MCF 10A (cell line): ENCODE measurements at regions not wholly inside any gene's neighbourhood (a gene's known extent, or its start where the extent isn't known, plus 50 kb on each side); places are given as distances from the start of the nearest gene placed in this dataset.
A peak's percentile ranks its signal among the peaks of the same experiment; 100 is the strongest.

ENCODE experiments used
- BruUV-seq: library from RNA; stranded (reverse); fragments of 400-500 nt; replicated peaks from 2 replicates; lab custom pipeline; 2021; lab: Mats Ljungman, UMichigan
- CTCF ChIA-PET: fragments of 300-600 bp; sonication (Branson Sonifier 250); formaldehyde crosslinking; extraction: SDS; loops from one replicate; lab custom pipeline; 2021; ENCODE audit warnings: antibody characterized with exemption, inconsistent platforms; lab: Yijun Ruan, JAX
- POLR2A ChIA-PET: fragments of 300-600, 350-650 bp; sonication (Branson Sonifier 250); formaldehyde crosslinking; extraction: SDS; loops from one replicate; lab custom pipeline; 2020; ENCODE audit warnings: antibody characterized with exemption, inconsistent platforms; lab: Yijun Ruan, JAX
- DNase-seq: peaks from one replicate; pipeline ENCODE4 v3.0.0-alpha.2; 2018; ENCODE audit not compliant: unreplicated experiment
- H3K27ac Mint-ChIP-seq: one replicate; pipeline ENCODE4 v1.8.0; 2022; ENCODE audit warnings: mild to moderate bottlenecking, low read depth, mixed read lengths; ENCODE audit not compliant: unreplicated experiment
- H3K27me3 Mint-ChIP-seq: one replicate; pipeline ENCODE4 v1.8.0; 2022; ENCODE audit warnings: mixed read lengths; ENCODE audit not compliant: insufficient read depth, unreplicated experiment
- H3K36me3 Mint-ChIP-seq: one replicate; pipeline ENCODE4 v1.8.0; 2022; ENCODE audit warnings: mild to moderate bottlenecking, moderate library complexity, mixed read lengths; ENCODE audit not compliant: insufficient read depth, unreplicated experiment
- H3K4me1 Mint-ChIP-seq: one replicate; pipeline ENCODE4 v1.8.0; 2022; ENCODE audit warnings: mixed read lengths; ENCODE audit not compliant: insufficient read depth, unreplicated experiment
- H3K4me3 Mint-ChIP-seq: one replicate; pipeline ENCODE4 v1.8.0; 2022; ENCODE audit warnings: mild to moderate bottlenecking, moderate library complexity, mixed read lengths; ENCODE audit not compliant: unreplicated experiment
- H3K9me3 Mint-ChIP-seq: one replicate; pipeline ENCODE4 v1.8.0; 2022; ENCODE audit warnings: mixed read lengths; ENCODE audit not compliant: unreplicated experiment
- intact Hi-C: fragments of 100-400 bp; cut with micrococcal nuclease; formaldehyde crosslinking; loops from 2 replicates; pipeline ENCODE4 v1.14.1; 2022
- TF ChIP-seq, protein P1 (sequence below): fragments of 200-600 bp; IDR thresholded peaks from one replicate; pipeline ENCODE4 v1.8.0; 2022; ENCODE audit warnings: antibody characterized with exemption, mild to moderate bottlenecking; ENCODE audit not compliant: unreplicated experiment

DNA sequence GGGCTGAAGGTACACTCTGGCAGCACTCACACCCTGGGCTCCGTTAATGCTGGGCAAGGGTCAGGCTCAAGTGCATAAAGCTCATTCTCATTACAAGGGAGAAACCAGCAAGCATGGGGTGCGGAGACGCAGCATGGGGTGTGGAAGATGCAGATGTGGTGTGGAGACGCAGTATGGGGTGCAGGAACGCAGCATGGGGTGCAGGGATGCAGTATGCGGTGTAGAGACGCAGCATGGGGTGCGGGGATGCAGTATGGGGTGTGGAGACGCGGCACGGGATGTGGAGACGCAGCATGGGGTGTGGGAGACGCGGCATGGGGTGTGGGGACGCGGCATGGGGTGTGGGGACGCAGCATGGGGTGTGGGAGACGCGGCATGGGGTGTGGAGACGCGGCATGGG lies 390.7 kb downstream of the NPHP4 start:
- intact Hi-C loops = no loop called here
- ChIA-PET POLR2A (no interaction called here), CTCF (no interaction called here)
- TF ChIP-seq, protein P1, sequence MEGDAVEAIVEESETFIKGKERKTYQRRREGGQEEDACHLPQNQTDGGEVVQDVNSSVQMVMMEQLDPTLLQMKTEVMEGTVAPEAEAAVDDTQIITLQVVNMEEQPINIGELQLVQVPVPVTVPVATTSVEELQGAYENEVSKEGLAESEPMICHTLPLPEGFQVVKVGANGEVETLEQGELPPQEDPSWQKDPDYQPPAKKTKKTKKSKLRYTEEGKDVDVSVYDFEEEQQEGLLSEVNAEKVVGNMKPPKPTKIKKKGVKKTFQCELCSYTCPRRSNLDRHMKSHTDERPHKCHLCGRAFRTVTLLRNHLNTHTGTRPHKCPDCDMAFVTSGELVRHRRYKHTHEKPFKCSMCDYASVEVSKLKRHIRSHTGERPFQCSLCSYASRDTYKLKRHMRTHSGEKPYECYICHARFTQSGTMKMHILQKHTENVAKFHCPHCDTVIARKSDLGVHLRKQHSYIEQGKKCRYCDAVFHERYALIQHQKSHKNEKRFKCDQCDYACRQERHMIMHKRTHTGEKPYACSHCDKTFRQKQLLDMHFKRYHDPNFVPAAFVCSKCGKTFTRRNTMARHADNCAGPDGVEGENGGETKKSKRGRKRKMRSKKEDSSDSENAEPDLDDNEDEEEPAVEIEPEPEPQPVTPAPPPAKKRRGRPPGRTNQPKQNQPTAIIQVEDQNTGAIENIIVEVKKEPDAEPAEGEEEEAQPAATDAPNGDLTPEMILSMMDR = no peak
- Mint-ChIP-seq H3K9me3 (peaks cover 13% of the 10 kb centered on the region), H3K4me1 (peaks cover 22% of the 10 kb centered on the region), H3K27me3 (peaks cover 38% of the 10 kb centered on the region), H3K4me3 (no peak overlapping the region), H3K27ac (no peak overlapping the region), H3K36me3 (no peaks in the 10 kb centered on the region)
- BruUV-seq = no TSS peak
- DNase-seq = no peak

DNA sequence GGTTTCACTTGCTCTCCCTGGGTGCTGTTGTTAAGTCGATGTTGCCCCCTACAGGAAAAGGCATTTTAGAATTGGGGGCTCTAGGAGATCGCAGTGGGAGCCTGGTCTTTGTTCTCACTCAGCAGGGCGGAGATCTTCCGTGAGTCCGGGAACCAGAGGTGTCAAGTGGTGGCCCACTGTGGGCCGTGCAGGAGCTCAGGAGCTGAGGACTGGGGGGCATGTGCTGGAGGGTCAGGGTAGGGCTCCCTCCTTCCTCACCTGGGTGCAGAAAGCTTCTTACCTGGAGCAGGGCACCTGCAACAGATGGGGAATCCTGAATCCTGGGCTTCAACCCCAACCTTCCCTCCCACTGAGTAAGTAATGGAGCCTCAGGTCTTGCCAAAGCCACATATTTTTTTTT lies 392.7 kb downstream of the NPHP4 start:
- DNase-seq = no peak
- intact Hi-C loops = loop anchor here (2.0 kb wide), 1 partner anchor 85 kb away; no protein-coding TSS in a partner anchor
- H3K9me3 Mint-ChIP-seq = peaks cover 12% of the 10 kb centered on the region
- ChIA-PET CTCF (interaction anchor here (0.6 to 2.8 kb wide), 2 partner anchors 11 to 16 kb away, joined by 3 to 9 read pairs; no protein-coding TSS in a partner anchor), POLR2A (no interaction called here)
- peaks cover 21% of the 10 kb centered on the region for H3K4me1 Mint-ChIP-seq
- TF ChIP-seq, protein P1 = no peak
- H3K36me3 Mint-ChIP-seq = no peaks in the 10 kb centered on the region
- no peak overlapping the region for H3K27ac Mint-ChIP-seq
- peaks cover 34% of the 10 kb centered on the region for H3K27me3 Mint-ChIP-seq
- BruUV-seq = no TSS peak
- H3K4me3 Mint-ChIP-seq = no peak overlapping the region

DNA sequence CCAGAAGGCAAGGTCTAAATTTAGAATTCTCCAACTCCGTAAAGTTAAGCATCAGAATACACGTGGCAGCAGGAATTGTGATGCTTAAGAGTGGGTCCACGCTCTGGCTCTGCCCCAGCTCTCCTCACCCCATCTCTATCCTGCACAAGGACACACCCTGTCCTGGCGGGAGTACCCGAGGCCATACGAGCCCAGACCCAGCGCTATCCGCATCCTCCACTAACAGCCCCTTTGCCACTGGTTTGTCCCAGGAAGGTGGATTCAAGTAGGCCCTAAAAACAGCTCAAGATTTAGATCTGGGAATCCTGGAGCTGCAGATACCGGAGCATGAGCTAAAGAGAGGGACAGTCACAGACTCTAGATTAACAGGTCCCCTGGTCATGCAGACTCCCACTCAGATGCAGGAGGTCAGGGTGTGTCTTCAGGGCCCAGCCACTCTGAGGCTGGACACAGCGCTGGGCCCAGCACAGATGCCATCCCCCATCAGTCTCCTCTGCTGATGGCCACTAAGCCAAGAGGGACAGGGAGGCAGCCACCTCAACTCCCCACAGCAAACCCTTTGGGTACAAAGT lies 393.3 kb downstream of the NPHP4 start:
- ChIA-PET CTCF (interaction anchor here (0.6 to 2.8 kb wide), 5 partner anchors 12 to 89 kb away, joined by 3 to 9 read pairs (median 3); no protein-coding TSS in a partner anchor), POLR2A (interaction anchor here (2.3 kb wide), 1 partner anchor 13 kb away, joined by 17 read pairs; no protein-coding TSS in a partner anchor)
- peaks cover 28% of the 10 kb centered on the region for H3K27me3 Mint-ChIP-seq
- no TSS peak for BruUV-seq
- no peaks in the 10 kb centered on the region for H3K36me3 Mint-ChIP-seq
- DNase-seq = no peak
- H3K27ac Mint-ChIP-seq = no peak overlapping the region
- intact Hi-C loops = loop anchor here (2.0 kb wide), 1 partner anchor 84 kb away; no protein-coding TSS in a partner anchor
- TF ChIP-seq, protein P1 = no peak
- H3K4me1 Mint-ChIP-seq = peaks cover 15% of the 10 kb centered on the region
- H3K4me3 Mint-ChIP-seq = no peak overlapping the region
- H3K9me3 Mint-ChIP-seq = peaks cover 5% of the 10 kb centered on the region

DNA sequence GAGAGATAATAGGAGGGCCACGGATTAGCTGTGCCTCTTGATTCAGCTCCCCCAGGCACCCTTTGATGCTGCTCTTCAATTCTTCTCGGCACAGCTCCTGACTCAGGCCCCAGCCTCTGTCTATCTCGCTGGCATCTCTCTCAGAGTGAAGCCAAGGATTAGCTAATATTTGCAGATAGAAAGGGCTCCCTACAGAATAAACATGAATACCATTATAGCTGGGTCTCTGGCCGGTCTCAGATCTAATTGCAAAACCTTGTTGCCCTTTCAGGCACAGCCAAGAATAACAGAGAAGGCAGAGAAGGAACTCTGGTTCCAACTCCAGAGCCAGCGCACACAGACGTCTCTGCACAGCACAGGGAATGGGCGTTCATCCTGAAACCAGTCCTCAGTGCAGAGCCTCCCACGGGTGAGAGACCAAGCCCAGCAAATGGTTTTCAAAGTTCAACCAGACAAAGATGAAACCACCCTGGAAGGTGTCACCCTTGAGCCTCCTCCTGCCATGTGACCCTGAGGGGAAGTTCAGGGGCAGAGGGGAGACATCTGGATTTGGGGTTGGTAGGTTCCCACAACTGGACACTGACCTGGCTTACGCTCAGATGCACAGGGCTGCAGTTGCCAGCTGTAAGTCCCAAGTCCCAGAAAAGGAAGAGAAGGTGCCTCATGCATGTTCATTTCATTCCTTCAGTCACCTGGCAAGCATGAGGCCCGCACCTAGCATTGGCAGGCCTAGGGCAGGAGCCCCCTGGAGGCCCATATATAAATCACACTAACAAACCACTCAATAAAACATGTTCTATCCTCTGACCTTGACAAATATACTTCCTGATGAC lies 394.0 kb downstream of the NPHP4 start:
- H3K9me3 Mint-ChIP-seq = no peaks in the 10 kb centered on the region
- H3K4me3 Mint-ChIP-seq = no peak overlapping the region
- H3K36me3 Mint-ChIP-seq = no peaks in the 10 kb centered on the region
- DNase-seq = peak; percentile 1
- TF ChIP-seq, protein P1 = no peak
- POLR2A ChIA-PET = interaction anchor here (0.6 to 2.3 kb wide), 3 partner anchors 13 to 69 kb away, joined by 3 to 17 read pairs (median 3); no protein-coding TSS in a partner anchor
- H3K27me3 Mint-ChIP-seq = peaks cover 28% of the 10 kb centered on the region
- CTCF ChIA-PET = interaction anchor here (0.8 to 2.8 kb wide), 7 partner anchors 13 to 147 kb away, joined by 3 to 9 read pairs (median 4); no protein-coding TSS in a partner anchor
- no TSS peak for BruUV-seq
- no peak overlapping the region for H3K27ac Mint-ChIP-seq
- intact Hi-C loops = loop anchor here (2.0 kb wide), 1 partner anchor 83 kb away; no protein-coding TSS in a partner anchor
- H3K4me1 Mint-ChIP-seq = peaks cover 15% of the 10 kb centered on the region
